ENCODE measurements at regions not wholly inside any gene's neighbourhood (a gene's known extent, or its start where the extent isn't known, plus 50 kb on each side); places are given as distances from the start of the nearest gene placed in this dataset.

DNA sequence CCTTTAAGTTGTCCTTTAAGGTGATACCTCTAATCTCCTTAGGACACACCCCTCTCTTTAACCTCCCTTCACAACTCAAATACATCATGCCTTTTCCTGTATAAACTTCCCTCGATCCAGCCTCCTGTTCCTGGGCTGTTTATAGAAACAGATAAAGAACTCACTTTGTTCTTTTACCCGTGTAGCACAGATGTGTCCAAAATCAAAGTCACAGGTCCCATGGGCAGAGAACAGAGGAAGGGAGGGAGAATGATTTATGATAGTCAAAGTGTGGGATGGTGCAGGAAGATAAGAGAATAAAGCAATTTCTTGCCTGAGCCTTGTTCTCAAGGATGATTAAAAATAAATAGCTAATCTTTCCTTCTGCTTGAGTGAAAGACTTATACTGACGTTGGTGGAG lies 50.3 kb upstream of the CABCOCO1 start:
- Histone ChIP-seq H3K4me2 (ENCODE audit: unreplicated experiment) (no peak overlapping the region), H2AFZ (no peak overlapping the region), H3K27ac (no peak overlapping the region), H3K79me2 (ENCODE audit: insufficient read depth) (no peaks in the 10 kb centered on the region), H3K9me2 (ENCODE audit: insufficient read depth) (no peaks in the 10 kb centered on the region), H3K4me1 (ENCODE audit: insufficient read depth) (0 out of 2 replicates have a peak, but pooled peaks cover 7% of the 10 kb centered on the region), H3F3A (ENCODE audit: insufficient read depth) (no peaks in the 10 kb centered on the region), H3K9me3 (ENCODE audit: low read depth) (no peaks in the 10 kb centered on the region), H4K20me1 (ENCODE audit: insufficient read depth) (no peaks in the 10 kb centered on the region), H3K27me3 (replicated peaks; ENCODE audit: insufficient read depth) (no peaks in the 10 kb centered on the region), H3K36me3 (ENCODE audit: low read depth) (no peaks in the 10 kb centered on the region), H3K4me3 (no peak overlapping the region), H3K9ac (no peak overlapping the region)
- in situ Hi-C loops (cut with MboI): no loop called here
- DNase-seq: no peak
- 55 to 58% methylated on average over 3 of the region's 3 CpGs for WGBS, 2 experiments (ENCODE audit: low coverage in 1 of 2, low lambda C conversion rate in 2 of 2, missing lambda C conversion rate in 2 of 2)
- TF ChIP-seq EZH2 (IDR thresholded peaks at IDR 0.05; ENCODE audit: insufficient read depth, poor library complexity, severe bottlenecking) (no peak), EZH2phosphoT487 (IDR thresholded peaks at IDR 0.05; ENCODE audit: insufficient read depth, low read depth) (no peak)

DNA sequence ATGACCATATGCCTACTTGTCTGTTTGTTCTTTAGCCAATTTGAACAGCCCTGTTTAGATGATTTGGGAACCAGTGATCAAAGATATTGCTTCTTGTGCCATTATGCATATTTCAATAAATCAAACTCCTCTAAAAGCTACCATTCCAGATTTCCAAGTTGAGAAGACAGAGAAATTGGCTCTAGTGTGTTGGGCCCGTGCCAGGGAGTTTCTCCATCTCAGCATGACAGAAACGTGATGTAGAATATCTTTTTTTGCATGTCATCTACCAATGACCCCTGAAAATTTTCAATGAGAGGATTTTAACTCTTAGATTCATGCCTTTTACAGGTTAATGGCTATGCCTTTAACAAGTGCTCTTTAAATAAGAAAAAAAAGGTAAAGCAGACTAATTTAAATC lies 50.7 kb upstream of the CABCOCO1 start:
- TF ChIP-seq EZH2phosphoT487 (IDR thresholded peaks at IDR 0.05; ENCODE audit: insufficient read depth, low read depth) (no peak), EZH2 (IDR thresholded peaks at IDR 0.05; ENCODE audit: insufficient read depth, poor library complexity, severe bottlenecking) (no peak)
- DNase-seq: no peak
- in situ Hi-C loops (cut with MboI): no loop called here
- Histone ChIP-seq H3K4me3 (no peak overlapping the region), H3K27ac (no peak overlapping the region), H3K4me1 (ENCODE audit: insufficient read depth) (0 out of 2 replicates have a peak, but pooled peaks cover 7% of the 10 kb centered on the region), H3K9me2 (ENCODE audit: insufficient read depth) (no peaks in the 10 kb centered on the region), H3K27me3 (replicated peaks; ENCODE audit: insufficient read depth) (no peaks in the 10 kb centered on the region), H4K20me1 (ENCODE audit: insufficient read depth) (no peaks in the 10 kb centered on the region), H3F3A (ENCODE audit: insufficient read depth) (no peaks in the 10 kb centered on the region), H3K9ac (no peak overlapping the region), H3K4me2 (ENCODE audit: unreplicated experiment) (no peak overlapping the region), H3K79me2 (ENCODE audit: insufficient read depth) (no peaks in the 10 kb centered on the region), H2AFZ (no peak overlapping the region), H3K36me3 (ENCODE audit: low read depth) (no peaks in the 10 kb centered on the region), H3K9me3 (ENCODE audit: low read depth) (no peaks in the 10 kb centered on the region)
- 10 to 15% methylated on average over 2 of the region's 2 CpGs for WGBS, 2 experiments (ENCODE audit: low coverage in 1 of 2, low lambda C conversion rate in 2 of 2, missing lambda C conversion rate in 2 of 2)

DNA sequence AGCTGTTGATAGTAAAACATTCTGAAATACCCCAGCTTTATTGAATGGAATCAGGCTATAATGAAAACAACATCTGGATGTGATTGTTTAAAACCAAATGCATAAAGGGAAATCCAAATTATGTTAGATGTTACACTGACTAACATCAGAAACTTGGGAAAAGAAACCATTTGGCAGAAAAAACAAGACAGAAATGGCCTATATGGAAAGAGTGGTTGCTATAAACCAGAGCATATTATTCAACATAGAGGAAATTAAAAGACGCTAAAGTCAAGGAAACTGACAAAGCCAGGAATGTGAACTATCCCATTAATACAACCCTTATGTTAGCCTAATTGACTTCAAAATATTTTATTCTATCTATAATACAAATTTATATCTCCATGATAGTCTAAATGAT lies 53.0 kb upstream of the CABCOCO1 start:
- 0 out of 2 replicates have a peak, but pooled peaks cover 7% of the 10 kb centered on the region for H3K4me1 ChIP-seq (ENCODE audit: insufficient read depth)
- TF ChIP-seq EZH2 (IDR thresholded peaks at IDR 0.05; ENCODE audit: insufficient read depth, poor library complexity, severe bottlenecking) (no peak), EZH2phosphoT487 (IDR thresholded peaks at IDR 0.05; ENCODE audit: insufficient read depth, low read depth) (no peak)
- H3K9me2 ChIP-seq (ENCODE audit: insufficient read depth): no peaks in the 10 kb centered on the region
- H3K9ac ChIP-seq: no peak overlapping the region
- H3K4me2 ChIP-seq (ENCODE audit: unreplicated experiment): no peak overlapping the region
- no peak overlapping the region for H3K4me3 ChIP-seq
- in situ Hi-C loops (cut with MboI): no loop called here
- no peaks in the 10 kb centered on the region for H3K36me3 ChIP-seq (ENCODE audit: low read depth)
- no peaks in the 10 kb centered on the region for H3F3A ChIP-seq (ENCODE audit: insufficient read depth)
- H2AFZ ChIP-seq: no peak overlapping the region
- H3K27ac ChIP-seq: no peak overlapping the region
- no peak for DNase-seq
- H3K9me3 ChIP-seq (ENCODE audit: low read depth): no peaks in the 10 kb centered on the region
- no peaks in the 10 kb centered on the region for H4K20me1 ChIP-seq (ENCODE audit: insufficient read depth)
- H3K27me3 ChIP-seq (replicated peaks; ENCODE audit: insufficient read depth): no peaks in the 10 kb centered on the region
- no peaks in the 10 kb centered on the region for H3K79me2 ChIP-seq (ENCODE audit: insufficient read depth)
- 89 to 96% methylated on average over 1 of the region's 1 CpG for WGBS, 2 experiments (ENCODE audit: low coverage in 1 of 2, low lambda C conversion rate in 2 of 2, missing lambda C conversion rate in 2 of 2)

DNA sequence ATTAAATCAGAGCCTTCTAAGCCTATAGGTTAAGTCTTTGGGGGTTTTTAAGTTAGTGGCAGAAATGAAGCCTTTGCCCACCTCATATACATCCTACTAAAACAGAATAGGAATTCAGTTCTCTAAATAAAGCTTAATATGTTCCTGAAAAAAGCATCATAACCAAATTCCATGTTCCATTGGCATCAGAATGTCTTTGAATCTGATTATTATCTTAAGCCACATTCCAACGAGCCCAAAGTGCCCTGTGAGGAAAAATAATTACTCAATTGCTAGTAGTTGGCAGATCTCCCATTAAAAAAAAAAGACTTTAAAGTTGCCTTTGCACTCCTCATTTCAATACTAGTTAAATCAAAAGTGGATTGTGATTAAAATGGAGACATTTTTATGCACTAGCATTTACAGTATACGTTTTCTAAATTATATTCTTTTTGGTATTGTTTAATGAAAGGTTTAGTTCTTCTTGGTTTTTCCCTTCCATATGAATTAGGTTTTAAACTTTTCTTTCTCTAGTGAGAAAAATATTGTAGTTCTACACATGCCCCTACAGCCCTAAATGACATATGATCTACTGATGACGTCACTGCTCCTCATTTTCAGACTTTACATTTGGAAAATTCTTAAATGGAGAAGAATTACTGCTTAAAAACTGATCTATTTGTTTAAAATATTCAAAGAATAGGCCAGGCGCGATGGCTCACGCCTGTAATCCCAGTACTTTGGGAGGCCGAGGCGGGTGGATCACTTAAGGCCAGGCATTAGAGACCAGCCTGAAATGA lies 54.3 kb upstream of the CABCOCO1 start:
- Histone ChIP-seq H3K4me1 (ENCODE audit: insufficient read depth) (0 out of 2 replicates have a peak, but pooled peaks cover 7% of the 10 kb centered on the region), H3K4me3 (no peak overlapping the region), H3K4me2 (ENCODE audit: unreplicated experiment) (no peak overlapping the region), H4K20me1 (ENCODE audit: insufficient read depth) (no peaks in the 10 kb centered on the region), H3K36me3 (ENCODE audit: low read depth) (no peaks in the 10 kb centered on the region), H3K79me2 (ENCODE audit: insufficient read depth) (no peaks in the 10 kb centered on the region), H3K9ac (no peak overlapping the region), H2AFZ (no peak overlapping the region), H3F3A (ENCODE audit: insufficient read depth) (no peaks in the 10 kb centered on the region), H3K27me3 (replicated peaks; ENCODE audit: insufficient read depth) (no peaks in the 10 kb centered on the region), H3K27ac (no peak overlapping the region), H3K9me2 (ENCODE audit: insufficient read depth) (no peaks in the 10 kb centered on the region), H3K9me3 (ENCODE audit: low read depth) (no peaks in the 10 kb centered on the region)
- WGBS, 2 experiments (ENCODE audit: low coverage in 1 of 2, low lambda C conversion rate in 2 of 2, missing lambda C conversion rate in 2 of 2): 81 to 86% methylated on average over 8 of the region's 8 CpGs
- in situ Hi-C loops (cut with MboI): no loop called here
- peak; percentile 20 for DNase-seq
- no peak for TF ChIP-seq EZH2phosphoT487 (IDR thresholded peaks at IDR 0.05; ENCODE audit: insufficient read depth, low read depth)
- TF ChIP-seq EZH2 (IDR thresholded peaks at IDR 0.05; ENCODE audit: insufficient read depth, poor library complexity, severe bottlenecking): no peak
